ENCODE measurements at regions not wholly inside any gene's neighbourhood (a gene's known extent, or its start where the extent isn't known, plus 50 kb on each side); places are given as distances from the start of the nearest gene placed in this dataset.
A peak's percentile ranks its signal among the peaks of the same experiment; 100 is the strongest.
"Not testable (repeated sequence)": the region's sequence is repeated elsewhere in the genome, so short reads cannot be mapped to it uniquely, and the experiment has no call there.

- not testable (repeated sequence) for DNase-seq
Observed at GRCh38 chr15:44817797-44818196, 81.5 kb downstream of the TRIM69 start.

GRCh38 chr15:44819331-44819987, 83.1 kb downstream of the TRIM69 start:
- DNase-seq: peak in 3 of 14 donors; percentile 1 to 76 (median 1)

GRCh38 chr15:44820535-44820934, 84.2 kb downstream of the TRIM69 start:
- DNase-seq: not testable (repeated sequence)

GRCh38 chr15:44820967-44821366, 84.6 kb downstream of the TRIM69 start:
- not testable (repeated sequence) for DNase-seq

GRCh38 chr15:44824277-44825145, 88.2 kb downstream of the TRIM69 start:
- not testable (repeated sequence) for DNase-seq

- DNase-seq: not testable (repeated sequence)
Observed at GRCh38 chr15:44826583-44826982, 90.3 kb downstream of the TRIM69 start.

- not testable (repeated sequence) for DNase-seq
Observed at GRCh38 chr15:44828229-44828914, 92.0 kb downstream of the TRIM69 start.

GRCh38 chr15:44829150-44829549, 92.8 kb downstream of the TRIM69 start:
- DNase-seq: peak in 3 of 14 donors; percentile 1 to 11 (median 8)

GRCh38 chr15:44830692-44831408, 94.5 kb downstream of the TRIM69 start:
- DNase-seq: not testable (repeated sequence)

- DNase-seq: not testable (repeated sequence)
Observed at GRCh38 chr15:44831409-44831741, 95.0 kb downstream of the TRIM69 start.

- DNase-seq: not testable (repeated sequence)
Observed at GRCh38 chr15:44832133-44832532, 95.8 kb downstream of the TRIM69 start.

GRCh38 chr15:44833081-44833480, 96.8 kb downstream of the TRIM69 start:
- DNase-seq: not testable (repeated sequence)

- DNase-seq: not testable (repeated sequence)
Observed at GRCh38 chr15:44833761-44834160, 97.4 kb downstream of the TRIM69 start.

GRCh38 chr15:44835082-44835481, 98.8 kb downstream of the TRIM69 start:
- DNase-seq: not testable (repeated sequence)

- no peak for DNase-seq
Observed at GRCh38 chr15:44836094-44836493, 99.8 kb downstream of the TRIM69 start.

- DNase-seq: not testable (repeated sequence)
Observed at GRCh38 chr15:44838929-44839328, 102.6 kb downstream of the TRIM69 start.

- DNase-seq: not testable (repeated sequence)
Observed at GRCh38 chr15:44841762-44842161, 105.4 kb downstream of the TRIM69 start.

GRCh38 chr15:44842883-44843282, 106.6 kb downstream of the TRIM69 start:
- DNase-seq: not testable (repeated sequence)

GRCh38 chr15:44844936-44845335, 108.6 kb downstream of the TRIM69 start:
- not testable (repeated sequence) for DNase-seq

- not testable (repeated sequence) for DNase-seq
Observed at GRCh38 chr15:44846156-44846555, 109.8 kb downstream of the TRIM69 start.

GRCh38 chr15:44847555-44847954, 108.9 kb upstream of the TERB2 start:
- DNase-seq: not testable (repeated sequence)

- not testable (repeated sequence) for DNase-seq
Observed at GRCh38 chr15:44848859-44849258, 107.6 kb upstream of the TERB2 start.

Measured in C1 segment of cervical spinal cord (tissue), 14 donors.